ENCODE measurements at regions not wholly inside any gene's neighbourhood (a gene's known extent, or its start where the extent isn't known, plus 50 kb on each side); places are given as distances from the start of the nearest gene placed in this dataset.

DNA sequence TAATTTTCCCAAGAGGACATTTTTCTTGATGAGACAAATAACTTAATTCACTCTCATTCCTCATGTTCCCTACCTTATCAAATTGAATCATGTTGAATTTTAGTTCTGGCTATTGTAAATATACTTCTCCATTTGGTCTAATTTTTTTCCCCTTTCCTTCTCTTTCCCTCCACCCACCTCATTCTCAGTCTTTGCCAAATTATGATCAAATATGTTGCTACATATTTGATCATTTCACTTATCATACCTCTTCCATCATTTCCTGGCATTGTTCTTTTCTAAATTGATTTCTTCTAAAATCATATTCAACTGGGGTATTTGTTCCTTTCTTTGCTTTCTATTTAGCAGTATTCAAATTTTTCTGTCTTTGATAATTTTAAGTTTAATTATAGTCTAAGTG is 52.3 kb downstream of the HDGFL1 start:
- Histone ChIP-seq H3K27me3 (no peaks in the 10 kb centered on the region), H3K36me3 (no peaks in the 10 kb centered on the region), H3K4me3 (no peak overlapping the region), H3K27ac (no peak overlapping the region), H3K4me1 (no peaks in the 10 kb centered on the region), H3K9me3 (replicated peaks) (no peaks in the 10 kb centered on the region)
- no peak for DNase-seq

DNA sequence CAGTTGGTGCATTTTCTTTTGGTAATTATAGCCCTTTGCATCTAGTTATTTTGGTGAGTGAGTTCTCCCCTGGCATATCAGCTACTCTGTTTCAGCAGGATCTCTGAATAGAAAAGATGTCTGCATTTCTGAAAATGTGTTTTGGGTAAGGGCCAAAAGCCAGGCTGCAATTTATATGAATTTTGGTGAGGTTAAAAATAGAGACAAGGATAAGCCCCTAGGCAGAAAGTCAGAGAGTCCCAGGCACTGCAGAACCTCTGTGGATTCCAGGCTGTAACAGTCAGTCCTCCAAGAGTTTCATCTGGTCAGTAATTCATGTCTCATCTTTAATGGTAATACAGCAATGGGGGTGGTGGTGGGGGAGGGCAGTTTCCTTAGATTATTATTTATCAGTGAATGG is 53.0 kb downstream of the HDGFL1 start:
- no peak overlapping the region for H3K27ac ChIP-seq
- no peaks in the 10 kb centered on the region for H3K4me1 ChIP-seq
- no peak overlapping the region for H3K4me3 ChIP-seq
- peak in 1 of 2 experiments; percentile 46 for DNase-seq
- no peaks in the 10 kb centered on the region for H3K36me3 ChIP-seq
- no peaks in the 10 kb centered on the region for H3K9me3 ChIP-seq (replicated peaks)
- no peaks in the 10 kb centered on the region for H3K27me3 ChIP-seq

DNA sequence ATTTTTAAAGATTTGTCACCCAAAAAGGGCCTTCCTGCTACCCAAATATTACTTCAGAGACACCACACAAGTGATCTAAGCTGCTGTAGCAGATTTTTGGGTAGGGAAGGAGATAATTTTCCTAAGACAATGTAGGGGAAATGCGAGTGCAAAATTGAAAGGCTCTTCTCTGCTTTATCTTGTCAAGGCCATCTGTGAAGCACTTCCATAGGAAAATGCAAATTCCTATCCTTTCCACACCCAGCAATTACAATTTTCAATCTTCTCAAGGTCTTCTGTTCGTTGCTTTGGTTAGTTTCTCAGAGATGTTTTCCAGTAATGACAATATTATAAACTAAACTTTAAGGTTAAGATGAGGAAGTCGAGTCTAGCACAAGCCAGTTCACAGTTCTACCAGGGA is 53.4 kb downstream of the HDGFL1 start:
- Histone ChIP-seq H3K9me3 (replicated peaks) (no peaks in the 10 kb centered on the region), H3K27me3 (no peaks in the 10 kb centered on the region), H3K36me3 (no peaks in the 10 kb centered on the region), H3K4me3 (no peak overlapping the region), H3K27ac (no peak overlapping the region), H3K4me1 (no peaks in the 10 kb centered on the region)
- DNase-seq = no peak

DNA sequence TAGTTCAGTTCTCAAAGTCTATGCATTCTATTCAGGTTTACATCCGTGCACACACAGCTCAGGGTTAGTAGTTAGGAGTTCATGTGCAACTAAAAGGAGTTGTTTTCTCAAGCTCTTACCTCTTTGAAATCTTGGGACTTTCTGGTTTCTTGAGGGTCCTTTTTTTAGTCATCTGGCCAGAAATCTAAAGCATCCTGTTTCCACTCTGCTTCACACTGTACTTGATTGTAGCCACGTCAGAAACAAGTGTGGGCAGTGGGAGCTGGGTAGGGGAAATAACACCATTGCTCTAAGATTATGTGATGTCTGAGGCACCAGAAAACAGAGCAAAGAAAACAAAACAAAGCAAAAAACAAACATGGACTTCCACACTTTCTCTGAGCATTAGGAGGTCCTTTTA is 58.3 kb downstream of the HDGFL1 start:
- H3K4me3 ChIP-seq = no peak overlapping the region
- H3K27ac ChIP-seq = no peak overlapping the region
- H3K9me3 ChIP-seq (replicated peaks) = no peaks in the 10 kb centered on the region
- no peaks in the 10 kb centered on the region for H3K27me3 ChIP-seq
- peaks cover 14% of the 10 kb centered on the region for H3K4me1 ChIP-seq
- no peaks in the 10 kb centered on the region for H3K36me3 ChIP-seq
- DNase-seq = no peak

DNA sequence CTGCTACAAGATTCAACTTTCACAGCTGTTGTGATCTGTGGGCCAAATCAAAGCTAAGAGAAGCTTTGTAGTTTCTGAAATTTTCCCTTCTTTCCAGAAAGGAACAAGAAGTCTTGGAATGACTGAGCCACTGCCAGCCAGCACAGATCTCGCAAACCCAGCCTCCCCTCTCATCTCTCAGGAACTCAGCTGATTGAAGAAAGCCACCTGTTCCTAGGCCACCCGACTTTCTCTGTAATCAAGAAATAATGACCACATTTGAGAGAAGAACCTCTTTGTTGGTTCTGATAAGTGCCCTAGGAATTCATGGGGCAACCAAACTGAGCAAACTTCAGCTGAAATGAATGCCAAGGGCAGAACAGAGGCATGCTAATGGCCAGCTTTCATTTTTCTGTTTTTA is 61.7 kb downstream of the HDGFL1 start:
- Histone ChIP-seq H3K27ac (peak overlapping the region; percentile 28; the same call in 1 of the 2 replicates), H3K4me3 (no peak overlapping the region), H3K36me3 (no peaks in the 10 kb centered on the region), H3K4me1 (peaks cover 14% of the 10 kb centered on the region), H3K9me3 (replicated peaks) (no peaks in the 10 kb centered on the region), H3K27me3 (no peaks in the 10 kb centered on the region)
- peak; percentile 44 to 65 for DNase-seq

DNA sequence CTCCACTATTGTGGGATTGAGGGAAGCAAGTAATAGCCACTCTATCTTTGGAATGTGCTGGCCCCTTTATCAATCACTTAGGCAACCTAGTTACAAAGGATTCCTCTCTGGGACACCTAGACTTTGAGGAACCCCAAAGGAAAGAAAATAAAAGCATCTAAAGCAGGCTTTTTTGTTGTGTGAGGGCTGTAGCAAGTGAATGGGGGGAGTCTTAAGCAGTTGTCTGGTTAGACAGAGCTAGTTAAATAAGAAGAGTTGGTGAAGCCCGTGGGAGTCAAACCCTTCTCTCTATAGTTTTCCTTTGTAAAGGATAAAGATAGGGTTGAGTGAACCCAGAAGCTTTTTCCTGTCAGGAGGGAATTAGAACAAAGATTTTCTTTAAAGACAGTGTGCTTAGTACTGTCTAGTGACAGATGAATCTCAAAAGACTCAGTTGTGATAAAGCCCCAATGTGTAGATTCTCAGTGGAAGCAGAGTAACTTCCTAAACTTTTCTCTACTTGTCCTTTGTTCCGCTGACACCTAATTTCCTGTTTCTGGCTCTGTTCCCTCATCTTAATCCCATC is 63.3 kb downstream of the HDGFL1 start:
- no peaks in the 10 kb centered on the region for H3K27me3 ChIP-seq
- no peak for DNase-seq
- no peak overlapping the region for H3K27ac ChIP-seq
- H3K4me1 ChIP-seq = peaks cover 19% of the 10 kb centered on the region
- H3K4me3 ChIP-seq = no peak overlapping the region
- no peaks in the 10 kb centered on the region for H3K9me3 ChIP-seq (replicated peaks)
- no peaks in the 10 kb centered on the region for H3K36me3 ChIP-seq

DNA sequence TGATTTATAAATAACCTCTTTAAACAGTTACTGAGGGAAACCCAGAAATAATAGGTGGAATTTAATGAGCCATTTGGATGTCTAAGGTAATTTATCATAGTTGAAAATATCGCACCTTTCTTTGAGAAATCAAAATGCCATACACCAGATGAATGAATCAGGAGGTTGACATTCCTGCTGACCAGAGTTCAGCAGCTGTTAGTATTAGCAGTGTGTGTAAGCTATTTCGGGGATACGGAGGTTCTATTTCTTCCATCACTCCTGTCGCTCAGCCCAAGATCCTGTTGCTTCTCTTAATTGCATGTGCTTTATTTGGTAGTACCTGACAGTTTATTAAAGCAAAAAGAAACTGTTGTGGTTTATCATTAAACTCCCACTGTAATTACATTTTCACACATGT is 67.1 kb downstream of the HDGFL1 start:
- Histone ChIP-seq H3K9me3 (replicated peaks) (no peaks in the 10 kb centered on the region), H3K4me1 (peaks cover 11% of the 10 kb centered on the region), H3K4me3 (no peak overlapping the region), H3K27me3 (no peaks in the 10 kb centered on the region), H3K27ac (peak overlapping the region; percentile 2; the same call in 1 of the 2 replicates), H3K36me3 (no peaks in the 10 kb centered on the region)
- peak; percentile 10 to 51 for DNase-seq

DNA sequence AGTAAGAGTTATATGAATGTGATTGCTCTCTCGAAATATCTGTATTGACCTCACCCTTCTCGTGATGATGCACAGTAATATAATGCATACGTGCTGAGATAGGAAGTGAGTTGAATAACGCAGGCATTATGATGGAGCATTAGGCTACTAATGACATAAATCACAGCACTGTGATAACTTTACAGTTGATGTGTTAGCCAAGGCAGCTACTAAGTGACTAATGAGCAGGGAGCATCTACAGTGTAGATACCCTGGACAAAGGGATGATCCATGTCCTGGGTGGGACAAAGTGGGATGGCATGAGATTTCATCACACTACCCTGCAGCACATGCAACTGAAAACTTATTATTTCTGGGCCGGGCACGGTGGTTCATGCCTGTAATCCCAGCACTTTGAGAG is 68.4 kb downstream of the HDGFL1 start:
- Histone ChIP-seq H3K9me3 (replicated peaks) (no peaks in the 10 kb centered on the region), H3K4me3 (no peak overlapping the region)

DNA sequence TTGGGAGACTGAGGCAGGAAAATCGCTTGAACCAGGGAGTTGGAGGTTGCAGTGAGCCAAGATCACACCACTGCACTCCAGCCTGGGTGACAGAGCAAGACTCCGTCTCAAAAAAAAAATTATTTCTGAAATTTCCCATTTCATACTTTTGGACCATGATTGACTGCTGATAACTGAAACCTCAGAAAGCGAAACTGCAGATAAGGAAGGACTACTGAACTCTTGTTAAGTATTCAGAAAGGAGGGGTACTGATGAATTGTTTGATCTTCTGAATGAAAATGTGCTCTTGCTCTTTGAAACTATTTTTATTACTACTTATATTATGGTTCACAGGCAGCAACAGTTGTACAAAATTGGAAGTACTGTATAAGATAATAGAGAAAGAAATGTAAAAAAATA is 69.0 kb downstream of the HDGFL1 start:
- no peaks in the 10 kb centered on the region for H3K9me3 ChIP-seq (replicated peaks)
- H3K4me1 ChIP-seq = peaks cover 4% of the 10 kb centered on the region; the same call in 1 of the 2 replicates
- no peak for DNase-seq
- H3K4me3 ChIP-seq = no peak overlapping the region
- no peaks in the 10 kb centered on the region for H3K36me3 ChIP-seq
- H3K27ac ChIP-seq = no peak overlapping the region
- no peaks in the 10 kb centered on the region for H3K27me3 ChIP-seq

More for the DNA sequence above, 68.4 kb downstream of the HDGFL1 start:
- H3K36me3 ChIP-seq = no peaks in the 10 kb centered on the region
- H3K27me3 ChIP-seq = no peaks in the 10 kb centered on the region
- no peak overlapping the region for H3K27ac ChIP-seq
- H3K4me1 ChIP-seq = peaks cover 4% of the 10 kb centered on the region; the same call in 1 of the 2 replicates
- no peak for DNase-seq

DNA sequence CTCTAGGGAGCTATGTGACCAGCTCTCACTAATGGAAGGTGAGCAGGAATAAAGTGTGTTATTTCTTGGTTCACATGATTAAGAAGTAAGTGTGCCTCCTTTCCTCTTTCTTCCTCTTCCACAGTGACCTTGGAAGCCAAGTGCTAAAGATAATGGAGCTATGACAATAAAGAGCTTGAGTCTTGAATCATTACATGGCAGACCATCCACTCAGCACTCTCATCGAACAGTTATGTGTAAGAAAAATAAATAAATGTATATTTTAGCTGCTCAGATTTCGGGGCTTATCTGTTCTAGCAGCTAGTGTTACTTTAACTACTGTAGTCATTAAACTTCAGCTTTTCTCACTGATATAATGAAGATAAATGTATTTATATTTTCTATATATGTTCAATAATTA is 72.9 kb downstream of the HDGFL1 start:
- no peak overlapping the region for H3K4me3 ChIP-seq
- no peaks in the 10 kb centered on the region for H3K36me3 ChIP-seq
- no peaks in the 10 kb centered on the region for H3K27me3 ChIP-seq
- H3K27ac ChIP-seq = no peak overlapping the region
- DNase-seq = no peak
- H3K4me1 ChIP-seq = no peaks in the 10 kb centered on the region
- no peaks in the 10 kb centered on the region for H3K9me3 ChIP-seq (replicated peaks)

DNA sequence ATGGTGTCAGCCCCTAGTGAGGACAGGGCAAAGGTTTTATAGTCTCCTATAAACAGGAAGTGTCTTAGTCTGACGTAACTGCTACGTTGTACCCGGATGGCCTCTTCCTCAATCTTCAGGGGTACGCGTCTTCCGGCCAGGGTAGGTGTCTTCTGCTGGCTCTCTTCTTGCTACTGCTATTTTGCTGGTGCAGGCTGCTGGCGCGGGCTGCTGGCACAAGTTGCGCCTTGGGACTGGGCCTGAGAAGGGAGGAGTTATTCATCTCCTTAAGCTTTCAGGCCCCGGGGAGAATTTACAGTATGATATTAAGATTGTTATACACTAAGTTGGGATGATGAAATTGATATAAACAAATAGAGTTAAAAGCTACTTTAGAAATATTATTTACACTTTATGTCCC is 74.4 kb downstream of the HDGFL1 start:
- no peak for DNase-seq
- Histone ChIP-seq H3K27ac (no peak overlapping the region), H3K36me3 (no peaks in the 10 kb centered on the region)

DNA sequence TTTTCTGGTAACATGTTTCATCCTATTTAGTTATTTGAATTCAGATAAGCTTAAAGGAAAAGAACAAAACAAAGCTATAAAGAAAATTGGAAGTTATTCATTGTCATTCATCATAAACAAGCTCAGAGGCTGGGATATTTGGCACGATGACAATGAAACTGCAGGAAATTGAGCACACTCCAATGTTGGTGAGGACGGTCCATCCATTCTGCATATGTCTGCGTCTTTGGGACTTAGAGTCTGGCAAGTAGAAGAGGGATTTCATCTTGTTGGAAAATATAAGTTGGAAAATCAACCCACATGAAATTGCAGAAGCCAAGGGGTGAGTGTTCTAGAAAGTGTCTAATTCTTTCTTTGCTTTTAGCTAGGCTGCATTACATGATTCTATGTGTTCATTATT is 78.4 kb downstream of the HDGFL1 start:
- Histone ChIP-seq H3K27me3 (no peaks in the 10 kb centered on the region), H3K4me3 (no peak overlapping the region), H3K9me3 (replicated peaks) (no peaks in the 10 kb centered on the region)

More for the DNA sequence above, 74.4 kb downstream of the HDGFL1 start:
- no peaks in the 10 kb centered on the region for H3K27me3 ChIP-seq
- H3K4me3 ChIP-seq = no peak overlapping the region
- no peaks in the 10 kb centered on the region for H3K4me1 ChIP-seq
- H3K9me3 ChIP-seq (replicated peaks) = no peaks in the 10 kb centered on the region

DNA sequence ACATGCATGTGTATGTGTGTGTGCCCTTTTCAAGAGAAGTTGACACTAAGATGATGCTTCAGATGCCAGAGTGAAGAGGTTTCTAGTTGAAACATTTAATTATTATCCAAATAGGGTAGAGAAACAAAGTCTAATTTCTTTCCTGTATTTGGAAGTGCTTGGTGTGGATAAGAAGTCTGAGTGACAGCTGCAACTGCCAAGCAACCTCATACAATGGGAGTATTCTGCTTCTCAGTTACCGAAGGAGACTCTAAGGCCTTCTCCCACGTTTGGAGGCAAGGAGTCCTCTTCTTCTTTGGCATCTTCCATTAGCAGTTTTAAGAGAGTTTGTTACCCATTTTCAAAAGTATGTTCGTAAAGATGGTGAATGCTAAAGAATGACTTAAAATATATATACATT is 82.4 kb downstream of the HDGFL1 start:
- Histone ChIP-seq H3K27me3 (no peaks in the 10 kb centered on the region), H3K9me3 (replicated peaks) (no peaks in the 10 kb centered on the region), H3K27ac (peak overlapping the region; percentile 75), H3K4me1 (peaks cover 10% of the 10 kb centered on the region), H3K36me3 (no peaks in the 10 kb centered on the region), H3K4me3 (no peak overlapping the region)
- DNase-seq = peak; percentile 57 to 82

More for the DNA sequence above, 78.4 kb downstream of the HDGFL1 start:
- Histone ChIP-seq H3K4me1 (peaks cover 10% of the 10 kb centered on the region), H3K27ac (no peak overlapping the region), H3K36me3 (no peaks in the 10 kb centered on the region)
- no peak for DNase-seq

DNA sequence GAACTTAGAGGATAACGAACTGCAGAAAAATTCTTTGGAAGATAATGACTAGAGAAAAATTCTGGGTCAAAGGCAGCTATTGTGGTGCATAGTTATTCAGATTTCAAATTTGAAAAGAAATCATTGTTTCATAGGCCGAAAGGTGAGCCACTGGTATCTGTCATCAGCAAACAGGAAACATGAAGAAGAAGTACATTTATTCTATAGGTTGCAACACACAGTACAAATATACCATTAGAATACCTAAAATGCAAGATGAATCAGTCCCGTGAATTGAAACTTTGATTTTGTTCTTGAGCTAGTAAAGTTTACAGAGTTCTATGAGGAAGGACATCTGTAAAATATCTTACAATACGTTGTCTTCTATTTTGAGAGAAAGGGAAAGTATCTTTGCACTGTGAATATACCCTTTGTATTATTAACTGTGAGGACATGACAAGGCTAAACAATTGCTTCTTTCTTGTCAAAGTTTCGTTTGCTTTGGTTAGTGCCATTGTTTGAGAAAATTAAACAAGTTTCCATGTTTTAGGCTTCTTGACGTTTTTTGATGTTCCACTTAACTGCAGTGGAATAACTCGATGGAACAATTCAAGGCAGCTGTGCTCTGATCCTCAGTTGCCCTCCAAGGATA is 84.7 kb downstream of the HDGFL1 start:
- Histone ChIP-seq H3K27ac (no peak overlapping the region), H3K4me3 (no peak overlapping the region), H3K9me3 (replicated peaks) (no peaks in the 10 kb centered on the region), H3K36me3 (no peaks in the 10 kb centered on the region), H3K4me1 (peaks cover 28% of the 10 kb centered on the region), H3K27me3 (no peaks in the 10 kb centered on the region)
- DNase-seq = no peak

DNA sequence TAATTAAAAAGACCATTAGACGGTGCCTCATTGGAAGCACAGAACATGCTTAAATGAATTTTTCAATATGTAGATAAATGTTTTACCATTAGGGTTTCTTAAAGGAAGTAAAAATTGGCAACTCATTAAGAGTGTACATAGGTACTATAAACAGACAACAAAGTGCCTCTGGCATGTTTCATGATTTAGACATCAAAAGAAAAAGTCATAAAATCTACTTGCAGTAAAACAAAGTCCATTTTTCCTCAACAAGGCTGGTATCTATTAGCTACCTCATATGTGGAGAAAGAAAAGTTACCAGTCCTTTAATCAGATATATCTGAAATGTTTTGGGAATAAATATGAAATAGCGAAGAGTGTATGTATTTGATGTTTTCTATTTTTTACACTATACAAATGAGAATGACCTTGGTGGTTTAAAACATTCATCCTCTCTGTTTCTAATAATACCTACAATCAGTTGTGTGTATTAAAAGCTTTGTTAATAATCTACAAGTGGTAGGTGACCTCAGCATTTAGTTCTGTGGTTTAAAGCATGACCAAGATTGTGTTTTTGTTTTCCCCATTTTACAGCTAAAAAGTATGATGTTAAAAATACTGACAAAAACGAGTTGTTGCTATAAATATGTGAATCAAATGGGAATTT is 87.5 kb downstream of the HDGFL1 start:
- no peaks in the 10 kb centered on the region for H3K36me3 ChIP-seq
- peaks cover 22% of the 10 kb centered on the region for H3K4me1 ChIP-seq
- H3K4me3 ChIP-seq = no peak overlapping the region
- DNase-seq = no peak
- peak overlapping the region; percentile 69 for H3K27ac ChIP-seq
- H3K27me3 ChIP-seq = no peaks in the 10 kb centered on the region
- no peaks in the 10 kb centered on the region for H3K9me3 ChIP-seq (replicated peaks)
